HG03045 (cell line): ENCODE measurements at regions not wholly inside any gene's neighbourhood (a gene's known extent, or its start where the extent isn't known, plus 50 kb on each side); places are given as distances from the start of the nearest gene placed in this dataset.

ENCODE experiments used
- ATAC-seq: cut with Tn5 transposase; IDR thresholded peaks from one replicate; pipeline ENCODE4 v1.9.1; 2021; ENCODE audit warnings: mild to moderate bottlenecking, moderate library complexity; ENCODE audit not compliant: unreplicated experiment

DNA sequence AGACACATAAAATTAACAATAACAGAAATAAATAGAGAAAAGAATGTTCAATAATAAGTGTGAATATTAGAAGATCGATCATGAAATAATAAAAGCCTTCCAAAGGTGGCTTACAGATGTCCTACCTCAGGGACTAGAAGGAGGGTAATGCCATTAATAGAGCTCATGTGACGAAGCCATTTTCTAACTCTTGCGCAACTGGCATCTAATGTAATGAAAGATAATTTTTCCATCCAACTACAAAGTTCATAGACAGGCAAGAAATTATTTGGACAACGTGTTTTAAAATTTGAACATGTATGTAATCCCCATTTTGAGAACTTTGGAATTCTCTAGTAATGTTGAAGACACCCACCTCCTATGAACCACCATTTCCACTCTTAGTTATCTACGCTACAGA is 1394.3 kb upstream of the LRRTM3 start:
- ATAC-seq = no peak

DNA sequence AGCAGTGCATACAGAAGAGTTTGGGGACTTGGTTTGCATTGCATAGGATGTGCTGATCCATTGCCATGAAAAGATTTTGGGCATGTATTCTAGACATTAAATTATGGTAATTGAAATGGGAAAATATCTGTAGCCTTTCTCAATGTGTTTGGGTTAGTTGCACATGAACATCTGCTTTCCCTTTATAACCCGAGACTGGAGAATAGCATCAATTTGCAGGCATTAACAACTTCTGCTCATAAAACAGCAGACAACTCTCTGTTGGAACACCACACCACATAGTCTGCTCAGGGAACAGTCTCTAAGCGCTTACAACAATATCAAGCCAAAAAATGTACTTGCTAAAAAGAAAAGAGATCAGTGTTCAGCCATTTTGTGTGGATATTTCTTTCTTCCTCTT is 1391.1 kb upstream of the LRRTM3 start:
- no peak for ATAC-seq

DNA sequence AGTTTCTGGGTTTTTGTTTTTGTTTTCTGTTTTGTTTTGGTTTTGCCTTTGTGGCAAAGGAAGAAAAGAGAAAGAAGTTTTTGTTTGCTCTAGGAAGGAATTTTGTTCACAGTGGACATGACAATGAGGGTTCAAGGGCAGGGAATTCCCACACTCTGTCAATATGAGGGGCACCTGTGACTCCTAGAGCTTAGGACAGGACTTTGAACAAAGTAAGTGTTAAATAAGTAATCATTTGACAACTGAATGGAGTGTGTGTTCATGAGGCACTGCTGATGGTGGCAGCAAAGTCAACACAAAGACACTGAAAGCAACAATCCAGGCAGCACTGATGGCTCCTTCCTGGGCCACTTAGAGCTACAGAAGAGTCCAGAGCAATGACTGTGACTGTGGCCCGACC is 1381.1 kb upstream of the LRRTM3 start:
- no peak for ATAC-seq

DNA sequence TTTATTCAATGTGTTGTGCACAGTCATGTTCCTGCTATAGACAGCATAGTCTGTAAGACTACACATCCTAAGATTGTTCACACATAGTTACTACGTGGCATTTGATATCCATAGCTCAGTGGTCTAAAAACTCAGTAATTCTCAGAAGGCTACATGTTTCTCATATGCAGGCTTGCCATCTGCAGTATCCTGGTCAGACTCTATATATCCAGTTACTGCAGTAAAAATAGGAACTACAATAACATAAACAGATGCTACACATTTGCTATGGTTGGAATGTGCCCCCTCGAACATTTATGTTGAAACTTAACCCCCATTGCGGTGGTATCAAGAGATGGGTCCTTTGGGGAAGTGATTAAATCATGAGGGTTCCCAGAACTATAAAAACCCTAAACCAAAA is 1377.8 kb upstream of the LRRTM3 start:
- ATAC-seq = no peak

DNA sequence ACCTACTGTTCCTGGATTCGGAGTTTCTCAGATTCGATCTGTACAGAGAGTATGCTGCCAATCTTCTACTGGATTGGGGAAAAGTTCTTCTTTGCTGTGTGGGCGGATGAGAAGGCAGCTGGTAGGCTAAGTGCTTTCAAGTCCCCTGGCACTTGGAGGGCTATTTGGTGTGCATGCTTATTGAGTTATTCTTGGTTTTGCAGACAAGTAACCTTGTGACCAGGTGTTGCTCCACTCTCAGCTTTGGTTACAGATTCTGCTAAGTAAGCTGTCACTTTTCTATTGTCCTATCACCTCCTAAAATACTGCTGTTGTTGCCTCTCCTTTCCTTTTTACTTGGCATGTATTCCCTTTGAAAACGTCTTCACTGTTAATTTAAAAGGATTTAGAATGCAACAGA is 1375.1 kb upstream of the LRRTM3 start:
- ATAC-seq = no peak

DNA sequence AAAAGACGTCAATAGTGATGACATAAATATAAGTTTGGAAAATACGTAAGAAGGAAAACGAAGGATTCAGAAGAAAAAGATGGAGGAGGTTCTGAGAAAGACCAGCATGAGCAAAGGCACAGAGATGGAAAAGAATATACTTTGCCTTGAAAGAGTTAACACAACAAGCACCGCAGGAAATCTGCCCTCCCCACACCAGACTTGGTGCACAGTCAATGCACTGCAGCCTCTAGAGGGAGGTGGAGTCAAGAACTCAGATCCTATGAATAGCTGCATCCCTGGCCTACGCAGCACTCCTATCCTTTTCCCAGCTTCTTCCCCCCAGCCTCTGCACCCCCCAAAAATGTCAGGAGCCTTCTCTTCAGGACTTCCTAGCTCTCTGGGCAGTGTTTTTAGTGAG is 1370.6 kb upstream of the LRRTM3 start:
- ATAC-seq = no peak

DNA sequence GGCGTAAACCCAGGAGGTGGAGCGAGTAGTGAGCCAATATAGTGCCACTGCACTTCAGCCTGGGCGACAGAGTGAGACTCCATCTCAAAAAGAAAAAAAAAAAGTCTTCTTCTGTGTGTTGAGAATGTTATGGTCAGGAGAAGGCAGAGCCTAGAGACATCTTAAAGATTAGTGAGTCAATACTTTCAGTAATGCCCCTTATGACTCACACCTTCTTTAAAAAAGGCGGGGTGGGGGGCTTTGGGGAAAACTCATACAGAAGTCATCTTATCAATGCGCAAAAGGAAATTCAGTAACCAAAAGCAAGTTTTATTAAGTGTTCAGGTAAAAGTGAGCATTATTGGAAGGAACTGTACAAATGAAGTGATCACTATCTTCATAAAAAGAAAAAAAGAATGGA is 1369.8 kb upstream of the LRRTM3 start:
- ATAC-seq = no peak

DNA sequence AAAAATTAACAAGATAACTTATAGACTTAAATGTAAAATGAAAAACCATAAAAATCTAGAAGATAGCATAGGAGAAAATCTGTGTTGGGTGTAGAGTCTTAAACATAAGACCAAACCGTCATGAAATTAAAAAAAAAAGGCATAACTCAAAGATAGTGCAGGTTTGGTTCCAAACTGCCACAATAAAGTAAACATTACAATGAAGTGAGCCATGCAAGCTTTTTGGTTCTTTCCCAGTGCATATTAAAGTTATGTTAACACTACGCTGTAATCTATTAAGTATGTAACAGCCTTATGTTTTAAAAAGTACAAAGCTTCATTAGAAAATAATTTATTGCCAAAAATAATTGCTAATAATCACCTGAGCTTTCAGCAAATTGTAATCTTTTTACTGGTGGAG is 1366.5 kb upstream of the LRRTM3 start:
- ATAC-seq = no peak

DNA sequence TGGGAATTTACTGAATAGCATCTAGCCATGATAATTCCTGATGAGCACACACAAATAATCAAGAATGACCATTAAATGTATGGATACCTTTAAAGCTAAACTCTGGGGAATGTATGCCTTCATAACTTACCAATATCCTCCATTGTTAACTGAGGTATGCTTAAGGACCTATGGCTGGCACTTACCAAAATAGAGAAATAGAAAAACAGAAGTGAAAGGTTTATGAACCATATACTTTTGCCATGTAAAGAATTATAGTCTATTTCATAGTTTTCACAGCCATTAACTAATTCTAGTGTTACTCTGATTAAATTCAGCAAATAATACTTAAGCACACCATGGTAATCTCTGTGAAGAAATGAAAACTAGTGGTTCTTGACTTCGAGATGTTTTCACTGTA is 1360.6 kb upstream of the LRRTM3 start:
- ATAC-seq = no peak

DNA sequence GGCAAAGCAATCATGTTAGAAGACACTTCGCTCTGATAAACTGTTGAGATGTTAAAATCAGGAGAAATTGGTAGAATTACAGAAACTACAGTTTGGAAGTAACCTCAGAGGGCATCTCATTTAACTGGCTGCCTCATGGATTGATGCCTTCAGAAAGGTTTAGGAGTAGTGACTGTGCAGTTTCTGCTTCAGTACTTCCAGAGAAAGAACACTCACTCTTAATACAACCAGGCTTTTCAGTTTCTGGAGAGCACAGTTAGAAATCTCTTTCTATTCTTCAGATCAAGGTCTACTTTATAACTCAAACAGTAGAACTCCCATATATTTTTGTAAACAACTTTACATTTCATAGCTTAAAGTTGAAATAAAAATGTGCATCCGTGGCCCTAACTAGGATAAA is 1358.9 kb upstream of the LRRTM3 start:
- no peak for ATAC-seq

DNA sequence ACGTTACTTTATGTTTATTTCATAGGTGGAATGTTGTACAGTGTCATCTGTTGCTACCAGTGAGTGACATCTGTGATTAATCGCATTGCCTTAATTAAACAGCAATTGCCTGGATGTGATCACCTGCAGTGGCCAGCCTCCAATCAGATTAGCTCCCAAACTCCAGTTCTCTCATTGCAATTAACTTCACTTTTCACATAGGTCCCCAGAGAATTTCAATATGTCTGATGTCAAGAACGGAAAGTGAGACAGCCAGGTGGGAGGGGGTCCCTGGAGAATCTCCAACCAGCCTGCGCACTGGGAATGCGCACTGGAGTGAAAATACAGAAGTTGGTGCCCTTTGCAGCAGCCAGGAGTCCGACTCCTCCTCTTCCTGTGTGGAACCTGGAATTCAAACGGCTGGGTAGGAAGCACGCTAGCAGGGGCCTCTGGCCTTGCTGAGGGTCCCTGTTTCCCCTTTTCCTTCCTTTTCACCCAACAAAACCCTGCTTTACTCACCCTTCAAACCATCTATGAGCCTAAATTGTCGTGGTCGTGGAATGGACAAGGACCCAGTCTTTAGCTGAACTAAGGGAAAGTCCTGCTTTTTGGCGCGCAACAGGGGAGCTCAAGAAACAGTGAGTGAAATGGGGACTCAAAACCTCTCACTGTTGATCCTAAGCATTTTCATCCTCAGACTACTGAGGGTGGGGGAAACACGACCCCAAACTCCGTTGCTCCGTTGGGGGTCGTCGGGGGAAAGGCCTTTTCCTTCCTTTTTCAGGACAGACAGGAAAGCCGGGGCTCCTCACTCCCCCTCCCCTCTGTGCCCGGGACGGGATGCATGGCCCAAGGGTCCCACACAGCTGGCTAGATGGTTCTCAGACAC is 1355.5 kb upstream of the LRRTM3 start:
- no peak for ATAC-seq

DNA sequence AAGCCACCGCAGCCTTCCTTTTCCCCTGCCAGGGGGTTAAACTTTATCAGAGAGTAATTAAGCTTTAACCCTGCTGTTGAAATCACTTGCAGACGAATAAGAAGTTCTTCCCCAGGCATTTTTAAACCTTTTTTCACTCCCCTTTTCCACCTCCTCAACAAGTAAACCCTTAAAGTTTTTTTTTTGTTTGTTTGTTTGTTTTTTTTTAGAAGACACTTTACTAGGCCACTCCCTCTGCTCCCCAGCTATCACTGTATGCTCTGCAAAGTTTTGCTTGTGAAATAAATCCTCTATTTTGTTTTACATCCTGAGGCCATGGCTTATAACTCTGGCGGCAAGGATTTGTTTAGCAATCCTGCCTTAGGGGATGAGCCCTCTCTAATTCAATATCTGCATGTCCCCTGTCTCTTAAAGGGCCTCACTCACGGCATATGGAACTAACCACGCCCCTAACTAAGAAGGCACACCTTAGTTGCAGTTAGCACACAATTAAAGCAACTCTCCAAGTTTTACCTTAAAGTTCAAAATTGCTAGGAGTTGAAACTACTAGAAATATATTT is 1354.7 kb upstream of the LRRTM3 start:
- ATAC-seq = no peak

DNA sequence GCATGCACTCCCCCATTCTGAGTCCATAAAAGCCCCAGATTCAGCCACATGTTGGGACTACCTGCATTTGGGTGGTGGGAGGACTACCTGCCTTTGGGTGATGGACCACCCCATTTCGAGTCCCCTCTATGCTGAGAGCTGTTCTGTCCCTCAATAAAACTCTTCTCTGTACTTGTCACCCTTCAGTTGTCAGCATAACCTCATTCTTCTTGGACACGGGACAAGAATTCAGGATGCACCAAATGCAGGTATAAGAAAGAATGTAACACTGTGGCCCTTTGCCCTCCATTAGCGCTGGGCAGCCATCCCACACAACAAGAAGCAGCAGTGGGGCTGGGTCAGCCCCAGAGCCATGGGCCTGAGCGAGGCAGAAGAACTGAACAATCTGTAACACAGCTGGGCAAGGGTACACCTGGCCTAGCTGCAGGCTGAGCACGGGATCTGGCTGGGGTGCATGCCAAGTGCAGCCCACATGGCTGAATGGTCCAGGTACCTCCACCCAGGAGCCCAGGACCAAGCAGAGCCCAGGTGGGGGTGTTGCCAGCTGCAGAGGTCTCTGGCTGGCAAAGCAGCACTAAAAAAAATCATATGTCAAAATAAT is 1344.3 kb upstream of the LRRTM3 start:
- no peak for ATAC-seq

DNA sequence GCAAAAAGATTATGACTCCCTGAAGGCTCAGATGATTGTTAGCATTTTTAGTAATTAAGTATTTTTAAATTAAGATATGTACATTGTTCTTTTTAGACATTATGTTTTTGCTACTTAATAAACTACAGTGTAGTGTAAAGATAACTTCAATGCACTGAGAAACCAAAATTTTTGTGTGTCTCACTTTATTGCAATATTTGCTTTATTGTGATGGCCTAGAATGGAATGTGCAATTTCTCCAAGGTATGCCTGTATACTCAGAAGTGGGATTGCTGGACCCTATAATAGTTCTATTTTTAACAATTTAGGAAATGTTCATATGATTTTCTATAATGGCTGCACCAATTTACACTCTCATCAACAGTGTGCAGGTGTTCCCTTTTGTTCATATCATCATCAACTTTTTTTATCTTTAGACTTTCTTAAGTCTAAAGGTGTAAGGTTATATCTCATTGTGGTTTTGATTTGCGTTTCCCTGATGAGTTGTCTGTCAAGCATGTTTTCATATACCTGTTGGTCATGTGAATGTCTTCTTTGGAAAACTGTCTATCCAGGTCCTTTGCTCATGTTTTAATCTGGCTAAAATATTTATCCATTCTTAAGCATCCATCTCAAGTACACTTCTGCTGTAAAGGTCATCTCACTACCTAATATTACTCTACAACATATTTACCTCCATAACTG is 1323.5 kb upstream of the LRRTM3 start:
- ATAC-seq = no peak

DNA sequence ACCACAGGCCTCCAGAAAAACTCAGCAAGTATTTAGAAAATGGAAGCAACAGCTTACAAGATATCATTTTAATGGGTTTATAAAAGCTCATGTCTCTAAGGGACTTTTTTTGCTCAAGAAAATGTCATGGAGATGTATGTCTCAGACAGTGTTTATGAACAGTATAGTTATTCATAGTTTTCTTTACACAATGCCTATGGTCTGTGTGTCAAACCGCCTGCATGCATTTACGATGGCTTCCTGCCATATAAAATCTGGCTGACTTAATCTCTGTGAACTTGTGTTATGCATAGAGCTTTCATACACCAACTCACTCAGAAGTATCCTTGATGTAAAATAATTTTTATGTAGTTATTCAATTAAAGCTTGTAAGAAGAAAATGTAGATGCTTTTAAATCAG is 1314.2 kb upstream of the LRRTM3 start:
- no peak for ATAC-seq

DNA sequence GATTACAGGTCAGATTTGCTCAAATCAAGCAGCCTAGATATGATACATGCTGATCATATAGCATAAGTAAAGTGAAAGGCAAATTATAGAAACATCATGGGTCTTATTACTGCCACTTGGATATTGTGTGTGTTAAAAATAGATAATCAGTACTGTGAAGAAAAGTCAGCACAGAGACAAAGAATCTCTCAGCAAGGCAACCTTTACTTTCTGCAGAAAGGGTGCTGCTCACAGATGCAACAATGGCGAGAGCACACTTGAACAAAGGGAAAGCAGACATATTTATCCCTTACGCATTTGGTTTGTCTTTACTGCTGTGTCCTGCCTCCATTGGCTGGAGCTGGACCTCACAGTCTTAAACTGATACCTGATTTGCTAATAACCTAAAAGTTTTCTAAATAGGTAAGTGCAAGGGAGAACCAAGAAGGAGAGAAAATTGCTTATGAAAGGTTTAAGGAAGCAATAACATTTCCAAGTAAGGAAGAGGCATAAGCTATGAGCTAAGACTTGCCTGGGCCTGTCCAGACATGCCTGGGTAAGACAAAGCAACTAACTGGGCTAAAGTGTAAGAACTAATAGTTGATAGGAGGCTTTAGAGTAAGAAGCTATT is 1310.8 kb upstream of the LRRTM3 start:
- no peak for ATAC-seq

DNA sequence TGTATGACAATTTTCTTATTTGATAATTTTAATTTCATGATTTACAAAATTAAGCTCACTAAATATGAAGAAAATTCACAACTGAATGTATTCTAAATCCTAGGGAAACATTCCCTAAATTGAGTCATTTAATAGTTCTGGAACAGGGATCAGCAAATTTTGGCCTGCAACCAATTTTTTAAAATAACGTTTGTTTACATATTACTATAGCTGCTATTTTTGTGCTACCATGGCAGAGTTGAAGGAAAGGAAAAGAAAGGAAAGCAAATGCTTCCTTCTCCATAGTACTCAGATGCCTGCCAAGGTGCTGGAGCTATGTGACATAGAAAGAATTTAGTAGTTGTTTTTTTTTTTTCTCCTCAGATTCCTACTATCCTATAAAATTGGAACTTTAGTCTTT is 1307.7 kb upstream of the LRRTM3 start:
- no peak for ATAC-seq

DNA sequence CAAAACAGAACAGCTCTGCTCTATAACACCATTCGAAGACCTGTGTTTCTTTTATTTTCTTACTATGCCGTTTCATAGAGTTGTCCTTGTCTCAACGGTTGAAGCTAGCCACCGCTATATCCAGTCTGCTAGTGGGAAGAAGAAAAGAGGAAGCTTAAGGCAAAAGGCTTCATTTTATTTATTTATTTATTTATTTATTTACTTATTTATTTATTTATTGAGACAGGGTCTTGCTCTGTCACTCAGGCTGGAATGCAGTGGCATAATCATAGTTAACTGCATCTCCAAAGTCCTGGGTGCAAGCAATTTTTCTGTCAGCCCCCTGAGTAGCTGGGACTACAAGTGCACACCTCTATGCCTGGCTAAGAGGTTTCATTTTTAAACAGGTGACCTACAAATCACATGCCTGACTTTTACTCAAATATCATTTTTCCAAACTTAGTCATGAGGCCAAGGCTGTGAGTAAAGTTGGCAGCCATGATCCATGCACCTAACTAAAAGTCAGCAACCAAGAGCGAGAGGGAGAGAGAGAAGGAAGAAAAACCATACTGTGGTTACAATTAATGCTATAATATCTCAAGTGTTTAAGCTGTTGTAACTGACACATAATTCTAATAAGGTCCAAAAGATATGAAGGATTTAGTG is 1305.3 kb upstream of the LRRTM3 start:
- ATAC-seq = no peak

DNA sequence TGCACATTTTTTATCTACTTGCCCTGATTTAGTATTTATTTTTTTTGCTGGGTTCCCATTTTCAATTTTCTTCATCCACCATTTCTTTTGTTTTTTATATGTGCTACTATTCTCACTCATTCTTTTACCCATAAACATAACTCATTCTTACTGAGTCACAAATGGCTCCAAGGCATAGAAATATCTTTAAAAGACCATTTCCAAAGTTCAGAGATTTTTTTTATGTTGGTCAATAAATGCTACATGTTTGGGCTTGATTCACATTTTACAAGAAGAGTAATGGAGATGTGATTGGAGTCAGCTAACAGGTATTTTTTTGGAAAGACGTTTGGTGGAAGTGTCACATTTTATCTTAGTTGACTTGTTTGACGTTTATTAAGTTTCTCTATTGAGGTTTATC is 1303.2 kb upstream of the LRRTM3 start:
- ATAC-seq = no peak

DNA sequence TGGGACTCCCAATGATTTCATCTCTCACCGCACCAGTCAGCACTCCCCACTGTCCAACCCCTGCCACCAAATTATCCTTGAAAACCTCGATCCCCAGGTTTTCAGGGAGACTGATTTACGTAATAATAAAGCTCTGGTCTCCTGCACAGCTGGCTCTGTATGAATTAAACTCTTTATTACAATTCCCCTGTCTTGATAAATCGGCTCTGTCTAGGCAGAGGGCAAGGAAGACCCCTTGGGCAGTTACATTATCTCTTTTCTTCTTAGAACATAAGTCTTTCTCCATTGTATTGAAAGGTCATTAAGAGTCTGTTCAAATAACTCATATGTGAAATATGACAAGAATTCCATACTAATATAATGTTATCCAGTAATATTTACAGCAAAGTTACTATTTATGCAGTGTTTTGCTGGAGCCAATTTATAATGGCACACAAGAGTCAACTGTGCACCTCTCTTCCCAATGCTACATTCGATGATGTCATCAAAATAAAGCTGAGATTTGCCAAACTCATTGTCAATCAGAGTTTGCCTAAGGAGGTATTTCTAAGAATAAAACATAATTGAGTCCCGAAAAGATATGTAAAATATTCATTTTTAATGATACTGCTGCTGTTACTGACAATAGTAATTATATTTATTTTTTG is 1297.2 kb upstream of the LRRTM3 start:
- no peak for ATAC-seq
